GM06990 (cell line): ENCODE measurements at regions not wholly inside any gene's neighbourhood (a gene's known extent, or its start where the extent isn't known, plus 50 kb on each side); places are given as distances from the start of the nearest gene placed in this dataset.

Experiments used
- DNase-seq: peaks from one replicate; pipeline ENCODE4 v3.0.0-alpha.2; 2011; ENCODE audit not compliant: insufficient read length; ENCODE audit errors: extremely low read depth
- H3K27me3 ChIP-seq: replicated peaks from 2 replicates; pipeline ENCODE4 v1.6.0; 2011; ENCODE audit warnings: low read length; ENCODE audit not compliant: control insufficient read depth, insufficient read depth
- H3K36me3 ChIP-seq: 2 replicates; pipeline ENCODE4 v1.5.1; 2011; ENCODE audit warnings: low read length; ENCODE audit not compliant: control insufficient read depth, insufficient read depth
- H3K4me3 ChIP-seq: replicated peaks from 2 replicates; pipeline ENCODE4 v1.5.1; 2011; ENCODE audit warnings: low read depth, mild to moderate bottlenecking, control low read depth, low read length
- CTCF ChIP-seq: IDR thresholded peaks from 2 replicates; pipeline ENCODE4 v1.5.1; 2011; ENCODE audit warnings: low read length, control low read depth, mild to moderate bottlenecking, inconsistent platforms; ENCODE audit not compliant: insufficient read depth, poor library complexity, severe bottlenecking

- no peaks in the 10 kb centered on the region for H3K36me3 ChIP-seq
- no peak overlapping the region for H3K4me3 ChIP-seq
- peaks cover 1% of the 10 kb centered on the region for H3K27me3 ChIP-seq
- DNase-seq, result no peak
- TF ChIP-seq CTCF, result no peak
Measured at GRCh38 chr16:73152386-73153125, 104.6 kb upstream of the ZFHX3 start.

GRCh38 chr16:73151941-73152340 is 104.0 kb upstream of the ZFHX3 start:
- Histone ChIP-seq H3K4me3 (no peak overlapping the region), H3K27me3 (peaks cover 1% of the 10 kb centered on the region), H3K36me3 (no peaks in the 10 kb centered on the region)
- no peak for DNase-seq
- TF ChIP-seq CTCF, result no peak

- H3K27me3 ChIP-seq, result peaks cover 1% of the 10 kb centered on the region
- no peaks in the 10 kb centered on the region for H3K36me3 ChIP-seq
- H3K4me3 ChIP-seq, result no peak overlapping the region
- DNase-seq, result no peak
- TF ChIP-seq CTCF, result no peak
Measured at GRCh38 chr16:73151225-73151624, 103.3 kb upstream of the ZFHX3 start.

- Histone ChIP-seq H3K4me3 (no peak overlapping the region), H3K27me3 (peaks cover 1% of the 10 kb centered on the region), H3K36me3 (no peaks in the 10 kb centered on the region)
- no peak for TF ChIP-seq CTCF
- DNase-seq, result no peak
Measured at GRCh38 chr16:73150786-73151185, 102.9 kb upstream of the ZFHX3 start.

- no peak for TF ChIP-seq CTCF
- peaks cover 1% of the 10 kb centered on the region for H3K27me3 ChIP-seq
- no peaks in the 10 kb centered on the region for H3K36me3 ChIP-seq
- no peak overlapping the region for H3K4me3 ChIP-seq
- DNase-seq, result no peak
Measured at GRCh38 chr16:73149334-73149733, 101.4 kb upstream of the ZFHX3 start.

GRCh38 chr16:73147958-73148357 is 100.0 kb upstream of the ZFHX3 start:
- no peak for TF ChIP-seq CTCF
- H3K36me3 ChIP-seq, result no peaks in the 10 kb centered on the region
- DNase-seq, result no peak
- no peak overlapping the region for H3K4me3 ChIP-seq
- peaks cover 1% of the 10 kb centered on the region for H3K27me3 ChIP-seq
